Lower lobe of right lung (tissue), 2 donors: ENCODE measurements at regions not wholly inside any gene's neighbourhood (a gene's known extent, or its start where the extent isn't known, plus 50 kb on each side); places are given as distances from the start of the nearest gene placed in this dataset.
"Not testable (repeated sequence)": the region's sequence is repeated elsewhere in the genome, so short reads cannot be mapped to it uniquely, and the experiment has no call there.

Source experiments
- ATAC-seq, 2 donors: fragments of 200-7000 bp; cut with Tn5 transposase; one replicate each; pipeline ENCODE4 v1.9.1; 2020 to 2022; ENCODE audit warnings: mild to moderate bottlenecking in 2 of 2, moderate library complexity in 2 of 2
- DNase-seq: peaks from one replicate; pipeline ENCODE4 v3.0.0-alpha.2; 2020
- H3K27ac ChIP-seq: fragments of 200-600 bp; one replicate; pipeline ENCODE4 v1.8.0; 2022
- H3K27me3 ChIP-seq: fragments of 200-600 bp; one replicate; pipeline ENCODE4 v1.8.0; 2022; ENCODE audit warnings: low read depth
- H3K36me3 ChIP-seq: fragments of 200-600 bp; one replicate; pipeline ENCODE4 v1.8.0; 2022; ENCODE audit warnings: mild to moderate bottlenecking
- H3K4me1 ChIP-seq: fragments of 200-600 bp; one replicate; pipeline ENCODE4 v1.8.0; 2022
- H3K4me3 ChIP-seq: fragments of 200-600 bp; one replicate; pipeline ENCODE4 v1.8.0; 2022; ENCODE audit warnings: mild to moderate bottlenecking
- H3K9me3 ChIP-seq: fragments of 200-600 bp; one replicate; pipeline ENCODE4 v1.8.0; 2022
- CTCF ChIP-seq: fragments of 200-600 bp; IDR thresholded peaks from one replicate; pipeline ENCODE4 v1.8.0; 2022; ENCODE audit warnings: antibody characterized with exemption, mild to moderate bottlenecking
- intact Hi-C: fragments of 100-400 bp; cut with DNase I; formaldehyde crosslinking; loops from one replicate; pipeline ENCODE4 v1.11.0; 2022
- donor health status: DM: no; HTN: yes; CAD: no; lungs with severe emphysema.

- ATAC-seq, result no peak
- intact Hi-C loops, result no loop called here
- no peak for DNase-seq
- H3K9me3 ChIP-seq, result no peaks in the 10 kb centered on the region
- no peaks in the 10 kb centered on the region for H3K36me3 ChIP-seq
- H3K4me1 ChIP-seq, result no peaks in the 10 kb centered on the region
- TF ChIP-seq CTCF, result no peak
- no peaks in the 10 kb centered on the region for H3K27me3 ChIP-seq
- no peak overlapping the region for H3K27ac ChIP-seq
- no peak overlapping the region for H3K4me3 ChIP-seq
Observed at GRCh38 chr7:97421307-97421930, 303.9 kb downstream of the SDHAF3 start.

- no peaks in the 10 kb centered on the region for H3K27me3 ChIP-seq
- ATAC-seq (no peak), DNase-seq (no peak)
- H3K4me1 ChIP-seq, result no peaks in the 10 kb centered on the region
- intact Hi-C loops, result no loop called here
- H3K27ac ChIP-seq, result no peak overlapping the region
- no peaks in the 10 kb centered on the region for H3K9me3 ChIP-seq
- no peaks in the 10 kb centered on the region for H3K36me3 ChIP-seq
- H3K4me3 ChIP-seq, result no peak overlapping the region
- no peak for TF ChIP-seq CTCF
Observed at GRCh38 chr7:97422046-97422445, 304.5 kb downstream of the SDHAF3 start.

- no peaks in the 10 kb centered on the region for H3K36me3 ChIP-seq
- no peak overlapping the region for H3K27ac ChIP-seq
- no peaks in the 10 kb centered on the region for H3K27me3 ChIP-seq
- no peak overlapping the region for H3K4me3 ChIP-seq
- DNase-seq, result no peak
- TF ChIP-seq CTCF, result no peak
- no peak for ATAC-seq
- H3K4me1 ChIP-seq, result no peaks in the 10 kb centered on the region
- no peaks in the 10 kb centered on the region for H3K9me3 ChIP-seq
- intact Hi-C loops, result no loop called here
Observed at GRCh38 chr7:97430006-97430405, 301.9 kb upstream of the TAC1 start.

- DNase-seq (no peak), ATAC-seq (no peak)
- Histone ChIP-seq H3K4me3 (no peak overlapping the region), H3K27me3 (no peaks in the 10 kb centered on the region), H3K4me1 (no peaks in the 10 kb centered on the region), H3K9me3 (peaks cover 11% of the 10 kb centered on the region), H3K27ac (no peak overlapping the region), H3K36me3 (no peaks in the 10 kb centered on the region)
- no peak for TF ChIP-seq CTCF
- intact Hi-C loops, result no loop called here
Observed at GRCh38 chr7:97439637-97440214, 292.2 kb upstream of the TAC1 start.

- no peaks in the 10 kb centered on the region for H3K36me3 ChIP-seq
- intact Hi-C loops, result no loop called here
- no peaks in the 10 kb centered on the region for H3K27me3 ChIP-seq
- H3K4me1 ChIP-seq, result no peaks in the 10 kb centered on the region
- H3K9me3 ChIP-seq, result no peaks in the 10 kb centered on the region
- no peak for TF ChIP-seq CTCF
- no peak overlapping the region for H3K27ac ChIP-seq
- ATAC-seq, result no peak
- H3K4me3 ChIP-seq, result no peak overlapping the region
- DNase-seq, result no peak
Observed at GRCh38 chr7:97446361-97446760, 285.5 kb upstream of the TAC1 start.

- intact Hi-C loops, H3K27ac ChIP-seq, H3K36me3 ChIP-seq, ATAC-seq, H3K9me3 ChIP-seq, H3K4me1 ChIP-seq, H3K4me3 ChIP-seq, DNase-seq, H3K27me3 ChIP-seq: not testable (repeated sequence)
Observed at GRCh38 chr7:97449448-97449847, 282.4 kb upstream of the TAC1 start.
